NCI-H146 treated with DMSO at 0.1 percent for 48 hours (cell line): ENCODE measurements at regions not wholly inside any gene's neighbourhood (a gene's known extent, or its start where the extent isn't known, plus 50 kb on each side); places are given as distances from the start of the nearest gene placed in this dataset.
"Not testable (repeated sequence)": the region's sequence is repeated elsewhere in the genome, so short reads cannot be mapped to it uniquely, and the experiment has no call there.

ENCODE experiments used
- DNase-seq: peaks from one replicate; lab custom pipeline; 2025; ENCODE audit not compliant: unreplicated experiment; lab: John Stamatoyannopoulos, UW

- no peak for DNase-seq
Observed at GRCh38 chr2:53543083-53543482, 224.5 kb upstream of the CHAC2 start.

- no peak for DNase-seq
Observed at GRCh38 chr2:53536583-53537361, 230.8 kb upstream of the CHAC2 start.

- DNase-seq, result no peak
Observed at GRCh38 chr2:53535234-53535840, 232.3 kb upstream of the CHAC2 start.

- DNase-seq, result no peak
Observed at GRCh38 chr2:53530126-53530525, 237.5 kb upstream of the CHAC2 start.

GRCh38 chr2:53527056-53527455 is 240.5 kb upstream of the CHAC2 start:
- no peak for DNase-seq

GRCh38 chr2:53519918-53520841 is 247.4 kb upstream of the CHAC2 start:
- DNase-seq, result peak; percentile 66

GRCh38 chr2:53517406-53517805 is 250.2 kb upstream of the CHAC2 start:
- DNase-seq, result no peak

GRCh38 chr2:53516650-53517049 is 251.0 kb upstream of the CHAC2 start:
- no peak for DNase-seq

- no peak for DNase-seq
Observed at GRCh38 chr2:53515435-53516332, 251.9 kb upstream of the CHAC2 start.

GRCh38 chr2:53513167-53513666 is 254.4 kb upstream of the CHAC2 start:
- no peak for DNase-seq

GRCh38 chr2:53512071-53512826 is 255.4 kb upstream of the CHAC2 start:
- no peak for DNase-seq

GRCh38 chr2:53511549-53511948 is 256.1 kb upstream of the CHAC2 start:
- no peak for DNase-seq

- DNase-seq, result no peak
Observed at GRCh38 chr2:53510401-53510800, 257.2 kb upstream of the CHAC2 start.

- peak; percentile 52 for DNase-seq
Observed at GRCh38 chr2:53509831-53510388, 257.7 kb upstream of the CHAC2 start.

GRCh38 chr2:53508667-53509066 is 258.9 kb upstream of the CHAC2 start:
- DNase-seq, result no peak

GRCh38 chr2:53507070-53507469 is 260.5 kb upstream of the CHAC2 start:
- not testable (repeated sequence) for DNase-seq

GRCh38 chr2:53505826-53506225 is 261.8 kb upstream of the CHAC2 start:
- DNase-seq, result no peak

- DNase-seq, result no peak
Observed at GRCh38 chr2:53504507-53504906, 263.1 kb upstream of the CHAC2 start.

- no peak for DNase-seq
Observed at GRCh38 chr2:53500181-53500580, 267.4 kb upstream of the CHAC2 start.
